ENCODE measurements at regions not wholly inside any gene's neighbourhood (a gene's known extent, or its start where the extent isn't known, plus 50 kb on each side); places are given as distances from the start of the nearest gene placed in this dataset.

GRCh38 chr12:60822580-60822979 is 1226.8 kb downstream of the SLC16A7 start:
- TF ChIP-seq CTCF (IDR thresholded peaks at IDR 0.05; ENCODE audit: poor library complexity) (no peak), EZH2 (IDR thresholded peaks at IDR 0.05; ENCODE audit: borderline replicate concordance) (no peak)

Data from hepatocyte (in vitro differentiated cells).